Right atrium auricular region (tissue), 2 donors: ENCODE measurements at regions not wholly inside any gene's neighbourhood (a gene's known extent, or its start where the extent isn't known, plus 50 kb on each side); places are given as distances from the start of the nearest gene placed in this dataset.

Experiments used
- DNase-seq: peaks from one replicate; pipeline ENCODE4 v3.0.0-alpha.2; 2019; ENCODE audit warnings: low spot score
- H3K27ac ChIP-seq, 2 donors: fragments of 200-600 bp; sonication (generic); 1 replicate in 1 of 2; 2 replicates in 1 of 2; pipeline ENCODE4 v1.5.1; 2016 to 2019
- H3K27me3 ChIP-seq, 2 donors: fragments of 200-600 bp; sonication (generic); one replicate each; pipeline versions ENCODE4 v1.5.1 to v1.6.0; 2017 to 2019
- H3K36me3 ChIP-seq: fragments of 200-600 bp; sonication (generic); one replicate; pipeline ENCODE4 v1.5.1; 2016
- H3K4me1 ChIP-seq, 2 donors: fragments of 200-600 bp; sonication (generic); one replicate each; pipeline versions ENCODE4 v1.5.1 to v1.6.0; 2017 to 2019
- H3K4me3 ChIP-seq, 2 donors: fragments of 200-600 bp; sonication (generic); 1 replicate in 1 of 2; 2 replicates in 1 of 2; pipeline ENCODE4 v1.5.1; 2017 to 2019; ENCODE audit warnings: mild to moderate bottlenecking in 1 of 2, moderate library complexity in 1 of 2
- H3K9me3 ChIP-seq, 2 donors: fragments of 200-600 bp; sonication (generic); one replicate each; pipeline ENCODE4 v1.5.1; 2019
- TF ChIP-seq, protein P1 (sequence below), 2 donors: fragments of 200-600 bp; sonication (generic); IDR thresholded peaks; one replicate each; pipeline ENCODE4 v1.5.1; 2019; ENCODE audit warnings: antibody characterized with exemption in 2 of 2

DNA sequence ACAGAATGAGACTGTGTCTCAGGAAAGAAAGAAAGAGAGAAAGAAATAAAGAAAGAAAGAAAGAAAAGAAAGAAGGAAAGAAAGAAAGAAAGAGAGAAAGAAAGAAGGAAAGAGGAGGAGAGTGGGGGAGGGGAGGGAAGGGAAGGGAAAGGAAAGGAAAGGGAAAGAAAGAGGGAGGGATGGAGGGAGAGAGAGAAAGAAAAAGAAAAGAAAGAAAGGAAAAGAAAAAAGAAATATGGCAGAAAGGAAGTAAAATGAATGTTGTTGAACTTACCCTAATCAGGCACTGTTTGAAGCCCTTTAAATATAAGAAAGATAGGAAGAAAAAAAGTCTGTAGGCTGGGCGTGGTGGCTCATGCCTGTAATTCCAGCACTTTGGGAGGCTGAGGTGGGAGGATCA, 276.1 kb downstream of the INSC start:
- Histone ChIP-seq H3K4me3 (no peak overlapping the region), H3K27ac (no peak overlapping the region), H3K36me3 (no peaks in the 10 kb centered on the region), H3K27me3 (no peaks in the 10 kb centered on the region), H3K4me1 (no peaks in the 10 kb centered on the region), H3K9me3 (peaks cover 5 to 19% of the 10 kb centered on the region in 2 donors)
- DNase-seq = no peak
- TF ChIP-seq, protein P1, sequence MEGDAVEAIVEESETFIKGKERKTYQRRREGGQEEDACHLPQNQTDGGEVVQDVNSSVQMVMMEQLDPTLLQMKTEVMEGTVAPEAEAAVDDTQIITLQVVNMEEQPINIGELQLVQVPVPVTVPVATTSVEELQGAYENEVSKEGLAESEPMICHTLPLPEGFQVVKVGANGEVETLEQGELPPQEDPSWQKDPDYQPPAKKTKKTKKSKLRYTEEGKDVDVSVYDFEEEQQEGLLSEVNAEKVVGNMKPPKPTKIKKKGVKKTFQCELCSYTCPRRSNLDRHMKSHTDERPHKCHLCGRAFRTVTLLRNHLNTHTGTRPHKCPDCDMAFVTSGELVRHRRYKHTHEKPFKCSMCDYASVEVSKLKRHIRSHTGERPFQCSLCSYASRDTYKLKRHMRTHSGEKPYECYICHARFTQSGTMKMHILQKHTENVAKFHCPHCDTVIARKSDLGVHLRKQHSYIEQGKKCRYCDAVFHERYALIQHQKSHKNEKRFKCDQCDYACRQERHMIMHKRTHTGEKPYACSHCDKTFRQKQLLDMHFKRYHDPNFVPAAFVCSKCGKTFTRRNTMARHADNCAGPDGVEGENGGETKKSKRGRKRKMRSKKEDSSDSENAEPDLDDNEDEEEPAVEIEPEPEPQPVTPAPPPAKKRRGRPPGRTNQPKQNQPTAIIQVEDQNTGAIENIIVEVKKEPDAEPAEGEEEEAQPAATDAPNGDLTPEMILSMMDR (IDR thresholded peaks at IDR 0.05) = no peak

DNA sequence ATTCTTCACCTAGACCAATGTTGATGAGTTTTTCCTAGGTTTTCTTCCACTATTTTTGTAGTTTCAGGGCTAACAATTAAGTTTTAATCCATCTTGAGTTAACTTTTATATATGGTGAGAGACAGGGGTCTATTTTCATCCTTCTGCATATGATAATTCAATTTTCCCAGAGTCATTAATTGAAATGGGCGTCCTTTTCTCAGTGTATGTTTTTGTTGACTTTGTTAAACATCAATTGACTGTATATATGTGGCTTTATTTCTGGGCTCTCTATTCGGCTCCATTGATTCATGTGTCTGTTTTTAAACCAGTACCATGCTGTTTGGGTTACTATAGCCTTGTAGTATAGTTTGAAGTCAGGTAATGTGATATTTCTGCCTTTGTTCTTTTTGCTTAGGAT, 282.1 kb downstream of the INSC start:
- no peak overlapping the region for H3K27ac ChIP-seq
- H3K27me3 ChIP-seq = no peaks in the 10 kb centered on the region
- H3K36me3 ChIP-seq = no peaks in the 10 kb centered on the region
- TF ChIP-seq, protein P1 (IDR thresholded peaks at IDR 0.05) = no peak
- no peaks in the 10 kb centered on the region for H3K4me1 ChIP-seq
- no peak for DNase-seq
- H3K9me3 ChIP-seq = peaks cover 0 to 18% of the 10 kb centered on the region in 2 donors
- H3K4me3 ChIP-seq = no peak overlapping the region

DNA sequence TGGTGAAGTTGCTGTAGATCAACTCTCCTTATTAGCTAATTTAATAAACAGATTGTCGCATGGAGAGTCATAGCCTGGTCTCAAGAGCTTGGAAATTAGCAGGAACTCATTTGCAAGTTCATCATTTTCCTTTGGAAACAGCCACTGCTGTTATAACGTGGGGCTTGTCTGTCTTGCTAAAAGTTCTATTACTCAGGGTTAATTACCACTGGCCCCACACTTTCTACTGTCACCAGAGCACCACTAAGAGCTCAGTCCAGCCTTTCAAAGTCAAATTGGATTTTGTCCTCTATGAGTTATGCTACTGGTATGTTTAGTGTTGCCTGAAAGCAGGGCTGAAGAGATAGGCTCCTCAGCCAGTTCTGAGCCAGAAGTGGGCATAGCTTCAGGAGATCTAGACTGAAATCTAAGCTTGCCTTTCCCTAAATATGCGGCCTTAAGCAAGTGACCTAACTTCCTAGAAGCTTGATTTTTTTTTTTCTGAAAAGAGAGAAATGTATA, 292.2 kb downstream of the INSC start:
- H3K27me3 ChIP-seq = no peaks in the 10 kb centered on the region
- H3K9me3 ChIP-seq = peaks cover 0 to 6% of the 10 kb centered on the region in 2 donors
- TF ChIP-seq, protein P1 (IDR thresholded peaks at IDR 0.05) = no peak
- no peaks in the 10 kb centered on the region for H3K36me3 ChIP-seq
- no peak overlapping the region for H3K27ac ChIP-seq
- no peak overlapping the region for H3K4me3 ChIP-seq
- H3K4me1 ChIP-seq = no peaks in the 10 kb centered on the region
- no peak for DNase-seq

DNA sequence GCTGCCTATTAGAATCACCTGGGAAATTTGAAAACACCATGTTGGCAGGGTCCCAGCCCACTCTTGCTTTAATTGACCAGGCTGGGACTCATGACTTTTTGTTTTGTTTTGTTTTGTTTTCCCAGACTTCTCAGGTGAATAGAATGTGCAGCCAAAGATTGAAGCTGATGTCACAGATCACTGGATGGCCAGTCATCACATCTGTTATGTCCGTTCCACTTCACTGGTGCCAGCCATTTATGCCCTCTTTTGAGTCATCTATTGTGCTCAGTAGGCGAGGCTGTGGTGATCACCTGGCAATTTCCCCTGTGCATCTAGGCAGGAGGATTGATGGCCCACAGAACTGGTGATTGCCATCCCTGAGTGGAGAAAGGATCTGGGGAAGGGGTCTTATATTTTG, 297.3 kb downstream of the INSC start:
- Histone ChIP-seq H3K9me3 (no peaks in the 10 kb centered on the region), H3K27ac (no peak overlapping the region), H3K4me3 (no peak overlapping the region), H3K36me3 (no peaks in the 10 kb centered on the region), H3K27me3 (no peaks in the 10 kb centered on the region), H3K4me1 (no peaks in the 10 kb centered on the region)
- DNase-seq = no peak
- TF ChIP-seq, protein P1 (IDR thresholded peaks at IDR 0.05) = no peak

DNA sequence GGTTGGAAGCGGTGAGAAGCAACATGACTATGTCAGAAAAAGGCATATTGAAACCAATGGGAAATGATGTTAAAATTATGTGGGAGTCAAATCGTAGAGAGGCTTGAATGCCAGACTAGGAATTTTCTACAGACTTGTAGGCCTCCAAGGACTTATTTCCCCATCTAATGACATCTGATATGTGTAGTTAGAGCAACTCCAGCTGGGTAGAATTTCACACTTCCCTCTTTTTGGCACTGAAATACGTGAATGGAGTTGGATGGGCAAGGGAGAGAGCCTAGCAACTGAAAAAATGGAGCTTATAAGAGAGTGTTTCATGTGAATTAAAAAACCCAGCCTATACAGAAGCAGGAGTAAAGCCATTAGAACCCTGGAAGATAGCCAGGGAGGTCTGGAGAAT, 304.2 kb downstream of the INSC start:
- H3K27ac ChIP-seq = no peak overlapping the region
- H3K27me3 ChIP-seq = no peaks in the 10 kb centered on the region
- DNase-seq = no peak
- H3K36me3 ChIP-seq = no peaks in the 10 kb centered on the region
- no peaks in the 10 kb centered on the region for H3K4me1 ChIP-seq
- TF ChIP-seq, protein P1 (IDR thresholded peaks at IDR 0.05) = no peak
- no peak overlapping the region for H3K4me3 ChIP-seq
- no peaks in the 10 kb centered on the region for H3K9me3 ChIP-seq

DNA sequence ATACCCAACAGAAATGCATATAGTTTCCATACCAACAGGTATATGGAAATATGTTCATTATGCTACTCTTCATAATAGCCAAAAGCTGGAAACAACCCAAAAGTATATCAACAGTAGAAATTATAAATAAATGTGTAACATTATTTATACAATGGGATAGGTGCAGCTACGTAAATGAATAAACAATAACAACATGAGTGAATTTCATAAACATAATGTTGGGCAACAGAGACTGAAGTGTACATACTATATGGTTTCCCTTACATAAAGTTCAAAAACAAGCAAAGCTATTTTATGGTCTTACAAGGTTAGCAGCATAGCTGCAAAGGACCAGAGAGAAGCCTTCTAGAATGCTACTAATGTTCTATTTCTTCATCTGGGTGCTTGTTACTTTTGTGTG, 305.0 kb downstream of the INSC start:
- no peaks in the 10 kb centered on the region for H3K27me3 ChIP-seq
- H3K36me3 ChIP-seq = no peaks in the 10 kb centered on the region
- no peak overlapping the region for H3K27ac ChIP-seq
- no peaks in the 10 kb centered on the region for H3K9me3 ChIP-seq
- H3K4me1 ChIP-seq = no peaks in the 10 kb centered on the region
- TF ChIP-seq, protein P1 (IDR thresholded peaks at IDR 0.05) = no peak
- H3K4me3 ChIP-seq = no peak overlapping the region
- no peak for DNase-seq
